SK-N-MC (cell line): ENCODE measurements at regions not wholly inside any gene's neighbourhood (a gene's known extent, or its start where the extent isn't known, plus 50 kb on each side); places are given as distances from the start of the nearest gene placed in this dataset.
"Not testable (repeated sequence)": the region's sequence is repeated elsewhere in the genome, so short reads cannot be mapped to it uniquely, and the experiment has no call there.

ENCODE experiments used
- EZH2 ChIP-seq: fragments of 200-600 bp; sonication (generic); IDR thresholded peaks from one replicate; pipeline ENCODE4 v1.6.1; 2017; ENCODE audit warnings: antibody characterized with exemption
- FOXP2 ChIP-seq: optimal IDR thresholded peaks from 2 replicates; pipeline ENCODE3; 2011; ENCODE audit warnings: mild to moderate bottlenecking, moderate library complexity; ENCODE audit not compliant: insufficient read depth; ENCODE audit errors: extremely low read length, control extremely low read depth
- POLR2AphosphoS5 ChIP-seq: IDR thresholded peaks from 2 replicates; pipeline ENCODE4 v1.6.1; 2012; ENCODE audit warnings: mild to moderate bottlenecking, low read depth, low read length, borderline replicate concordance

- not testable (repeated sequence) for TF ChIP-seq POLR2AphosphoS5, FOXP2, EZH2
Observed at GRCh38 chr6:167562862-167563261, 238.0 kb downstream of the TTLL2 start.
